NCI-H446 (cell line): ENCODE measurements at regions not wholly inside any gene's neighbourhood (a gene's known extent, or its start where the extent isn't known, plus 50 kb on each side); places are given as distances from the start of the nearest gene placed in this dataset.

Source experiments
- DNase-seq, 2 experiments: peaks; one replicate each; lab custom pipeline; 2025; lab: John Stamatoyannopoulos, UW

DNA sequence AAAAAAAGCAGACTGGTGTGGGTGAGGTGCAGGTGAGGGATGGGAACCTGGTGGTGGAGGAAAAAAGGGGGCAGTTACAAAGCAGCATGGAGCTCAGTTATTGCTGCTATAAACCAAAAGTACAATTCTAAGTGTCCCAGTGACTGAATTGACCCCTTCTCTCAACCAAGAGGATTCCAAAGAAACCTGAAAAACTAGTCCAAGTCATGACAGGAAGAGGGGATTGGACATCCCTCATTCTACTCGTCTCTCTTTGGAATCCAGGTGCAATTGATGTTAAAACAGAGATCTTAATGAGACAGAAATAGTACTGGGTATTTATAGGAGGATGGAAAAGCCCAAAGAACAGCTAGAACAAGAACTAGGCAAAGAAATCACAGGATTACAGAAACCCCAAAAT, 322.3 kb upstream of the IGFBP3 start:
- no peak for DNase-seq

DNA sequence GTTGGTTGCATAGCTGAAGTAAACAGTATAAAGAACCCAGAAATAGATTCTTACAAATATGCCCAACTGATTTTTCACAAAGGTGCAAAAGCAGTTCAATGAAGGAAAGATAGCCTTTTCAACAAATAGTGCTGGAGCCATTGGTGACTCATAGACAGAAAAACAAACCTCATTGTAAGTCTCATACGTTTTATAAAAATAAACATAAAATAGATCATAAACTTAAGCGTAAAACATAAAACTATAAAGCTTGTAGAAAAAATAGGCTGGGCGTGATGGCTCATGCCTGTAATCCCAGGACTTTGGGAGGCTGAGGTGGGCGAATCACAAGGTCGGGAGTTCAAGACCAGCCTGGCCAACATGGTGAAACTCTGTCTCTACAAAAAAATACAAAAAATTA, 318.8 kb upstream of the IGFBP3 start:
- no peak for DNase-seq

DNA sequence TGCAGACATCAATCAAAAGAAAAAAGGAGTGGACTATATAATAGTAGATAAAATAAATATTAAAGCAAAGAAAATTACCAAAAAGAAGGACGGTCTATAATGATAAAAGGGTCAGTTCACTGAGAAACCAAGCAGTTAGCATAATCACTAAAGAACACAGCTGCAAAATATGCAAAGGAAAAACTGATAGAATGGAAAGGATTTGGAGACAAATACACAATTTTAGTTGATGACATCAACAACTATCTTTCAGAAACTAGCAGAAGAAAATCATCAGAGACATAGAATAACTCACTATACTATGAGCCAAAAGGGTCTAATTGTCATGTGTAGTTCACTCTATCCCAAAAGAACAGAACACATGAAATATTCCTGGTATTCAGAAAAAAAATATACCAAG, 316.4 kb upstream of the IGFBP3 start:
- no peak for DNase-seq

DNA sequence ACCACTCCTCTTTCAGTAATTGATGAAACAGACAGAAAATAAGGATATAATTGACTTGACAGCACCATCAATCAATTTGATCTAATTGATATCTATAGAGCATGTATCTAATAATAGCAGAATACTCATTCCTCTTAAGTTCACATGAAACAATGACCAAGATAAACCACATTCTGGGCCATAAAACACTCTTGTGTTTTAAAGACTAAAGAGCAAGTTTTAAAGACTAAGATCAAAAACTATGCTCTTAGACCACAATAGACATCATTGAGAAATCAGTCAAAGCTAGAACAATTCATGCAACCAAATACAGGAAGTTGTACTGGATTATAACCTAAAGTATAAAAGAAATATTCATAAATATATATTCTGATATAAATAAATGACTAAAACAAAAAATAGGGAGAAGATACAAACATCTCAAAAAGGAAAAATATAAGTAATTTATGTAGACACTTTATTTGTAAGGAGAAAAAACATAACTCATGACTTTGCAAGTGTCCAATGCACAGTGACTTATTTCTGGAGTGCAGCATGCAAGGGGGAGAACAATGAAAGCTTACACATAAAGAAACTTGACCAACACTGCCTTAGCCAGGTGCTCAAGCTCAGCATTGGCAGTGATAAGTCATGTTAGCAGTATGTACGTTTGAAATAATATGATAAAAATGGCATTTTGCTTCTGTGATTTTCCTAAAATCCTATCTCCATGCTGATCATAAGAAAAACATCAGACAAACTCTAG, 312.7 kb upstream of the IGFBP3 start:
- DNase-seq: no peak

DNA sequence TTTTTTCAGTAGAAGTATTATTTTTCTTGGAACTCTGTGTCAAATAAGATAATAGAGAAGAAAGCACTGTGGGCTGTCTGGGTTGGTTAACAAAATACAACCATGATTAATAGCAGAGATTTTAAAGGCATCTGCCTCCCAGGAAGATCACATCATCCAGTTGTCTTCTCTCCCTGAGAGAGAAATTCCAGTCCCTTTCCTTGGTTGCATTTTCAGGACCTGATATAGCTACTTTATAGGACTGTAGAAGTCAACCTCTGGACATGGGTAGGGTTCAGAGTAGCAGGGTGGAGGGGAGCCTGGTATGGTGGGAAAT, 309.9 kb upstream of the IGFBP3 start:
- no peak for DNase-seq

DNA sequence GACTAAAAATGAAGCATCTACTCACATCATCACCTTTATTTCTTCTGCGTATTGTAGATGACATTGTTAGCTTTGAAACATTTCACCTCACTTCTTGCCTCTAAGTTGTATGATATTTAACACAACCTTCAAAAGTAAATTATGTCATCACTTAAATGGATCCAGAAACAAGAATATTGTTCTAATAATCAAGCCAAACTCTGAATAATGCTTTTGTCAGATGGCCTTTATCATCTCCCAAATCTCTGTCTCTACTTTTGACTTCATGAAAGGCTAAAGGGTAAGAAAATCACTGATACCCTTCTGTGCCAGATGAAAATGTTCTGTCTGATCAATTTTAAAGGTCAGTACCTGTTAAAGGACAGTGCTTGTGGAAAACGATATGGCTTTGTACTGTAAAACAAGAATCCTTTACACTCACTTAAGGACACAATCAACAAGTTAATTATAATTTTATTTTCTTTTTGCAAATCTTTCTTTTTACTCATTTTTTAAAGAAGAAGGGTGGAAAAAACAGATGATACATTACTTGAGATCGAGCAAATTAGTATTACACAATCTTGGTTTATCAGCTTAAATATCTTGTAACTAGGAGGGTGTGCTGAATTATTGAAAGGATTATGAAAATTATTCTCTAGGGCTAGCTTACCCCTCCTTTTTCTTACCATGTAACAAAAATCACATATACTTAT, 309.4 kb upstream of the IGFBP3 start:
- no peak for DNase-seq

DNA sequence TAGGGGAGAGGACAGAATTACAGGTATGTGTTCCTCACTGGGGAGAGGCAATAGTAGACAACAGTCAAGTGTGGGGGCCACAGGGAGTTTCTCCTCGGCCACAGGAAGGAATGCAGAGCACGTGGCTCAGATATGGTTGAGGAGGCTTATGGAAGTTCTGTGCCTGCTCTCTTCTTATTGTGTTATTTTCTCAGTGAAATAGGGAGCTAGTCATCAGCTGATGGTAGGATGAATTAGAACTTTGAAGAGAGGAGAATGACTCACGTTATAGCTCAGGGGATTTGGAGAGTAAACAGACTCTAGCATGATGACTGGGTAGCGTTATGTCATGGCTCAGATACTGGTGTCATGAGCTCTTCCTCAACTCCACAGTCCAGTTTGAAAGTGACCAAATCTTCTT, 308.3 kb upstream of the IGFBP3 start:
- DNase-seq: no peak

DNA sequence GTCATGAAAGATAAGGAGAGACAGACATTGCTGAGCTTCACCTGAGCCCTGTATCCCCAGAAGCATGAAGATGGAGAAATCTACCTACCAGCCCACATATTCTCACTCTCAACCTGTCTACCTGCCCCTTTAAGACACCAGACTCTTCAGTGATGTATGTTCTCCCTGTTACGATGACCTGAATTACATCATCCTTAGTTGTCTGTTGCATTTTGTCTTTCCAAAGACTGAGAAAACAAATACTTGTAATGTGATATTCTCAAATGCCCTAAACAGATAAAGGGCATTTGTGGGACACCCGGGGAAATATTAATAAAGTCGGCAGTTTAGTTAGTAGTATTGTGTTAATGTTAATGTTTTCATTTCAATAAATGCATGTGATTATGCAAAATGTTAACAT, 305.8 kb upstream of the IGFBP3 start:
- DNase-seq: no peak

DNA sequence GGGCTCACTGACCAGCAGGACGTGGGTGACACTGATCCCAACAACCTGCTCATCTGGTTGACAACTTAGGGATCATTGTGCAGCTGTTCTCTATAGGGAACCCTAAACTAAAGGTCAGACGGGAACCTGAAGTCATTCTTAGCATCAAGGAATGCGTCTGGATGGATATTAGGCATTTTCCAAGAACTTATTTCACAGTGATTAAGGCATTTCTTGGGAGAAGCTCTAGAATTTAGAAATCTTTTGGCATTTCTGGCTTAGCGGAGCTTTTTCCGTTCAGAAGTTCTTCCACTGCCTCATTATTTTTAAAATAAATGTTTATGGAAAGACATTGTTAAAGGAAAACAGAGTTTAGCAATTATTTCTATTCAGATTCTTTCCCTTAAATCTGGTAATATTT, 303.3 kb upstream of the IGFBP3 start:
- DNase-seq: no peak

DNA sequence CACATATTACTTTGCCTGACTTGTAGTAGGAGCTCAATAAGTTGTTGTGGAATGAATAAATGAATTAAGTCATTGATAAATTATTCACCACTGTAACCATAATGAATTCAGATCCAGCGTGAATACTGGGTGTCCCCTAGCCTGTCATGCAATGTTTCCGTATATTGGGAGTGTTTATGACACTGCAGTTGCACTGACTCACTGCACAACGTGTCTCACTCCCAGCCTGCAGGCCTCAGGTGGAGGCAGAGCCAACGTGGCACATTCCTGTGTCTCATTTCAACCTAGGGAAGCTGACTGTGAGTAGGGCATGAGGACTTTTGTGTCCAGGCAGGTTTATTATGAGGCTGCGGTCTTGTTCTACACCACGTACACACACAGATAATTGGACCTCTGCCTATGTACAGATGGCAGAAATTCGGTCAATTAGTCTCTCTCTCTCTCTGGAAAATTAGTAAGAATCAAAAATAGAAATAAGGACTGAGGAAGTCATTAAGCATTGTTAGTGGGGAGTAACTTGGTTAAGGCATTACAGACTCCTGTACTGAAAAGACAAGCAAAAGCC, 299.1 kb upstream of the IGFBP3 start:
- DNase-seq: no peak

DNA sequence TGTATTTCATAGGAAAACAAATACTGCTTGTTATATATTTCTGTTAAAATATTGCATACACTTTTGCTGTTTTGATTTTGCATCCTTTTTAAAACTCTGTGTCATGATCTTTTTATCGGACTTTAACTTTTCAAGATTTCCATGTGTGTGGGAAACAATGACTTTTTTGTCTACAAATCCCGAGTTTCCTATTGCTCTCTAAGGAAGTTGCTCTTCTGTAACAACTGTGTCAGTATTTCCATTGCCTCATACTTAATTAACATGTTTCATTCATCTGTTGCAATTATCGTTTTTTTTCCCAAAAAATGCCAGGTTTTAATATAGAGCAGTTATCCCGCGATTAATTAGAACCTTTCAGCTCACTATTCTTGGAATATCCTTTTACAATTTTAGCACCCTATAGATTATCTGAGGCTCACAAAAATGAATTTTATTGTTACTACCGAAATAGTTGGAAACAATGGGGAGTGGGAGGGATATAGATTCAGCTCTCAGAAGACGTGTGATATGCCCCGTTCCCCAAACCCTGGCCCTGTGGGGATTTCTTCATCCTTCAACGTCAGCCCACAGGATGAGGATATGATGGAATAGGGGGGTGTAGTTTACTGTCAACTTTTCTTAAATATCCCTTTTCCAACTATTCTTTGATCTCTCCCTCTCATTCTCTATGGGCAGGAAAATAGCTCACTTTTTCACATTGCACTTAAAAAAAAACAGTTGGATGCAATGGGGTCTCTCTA, 297.6 kb upstream of the IGFBP3 start:
- DNase-seq: no peak

DNA sequence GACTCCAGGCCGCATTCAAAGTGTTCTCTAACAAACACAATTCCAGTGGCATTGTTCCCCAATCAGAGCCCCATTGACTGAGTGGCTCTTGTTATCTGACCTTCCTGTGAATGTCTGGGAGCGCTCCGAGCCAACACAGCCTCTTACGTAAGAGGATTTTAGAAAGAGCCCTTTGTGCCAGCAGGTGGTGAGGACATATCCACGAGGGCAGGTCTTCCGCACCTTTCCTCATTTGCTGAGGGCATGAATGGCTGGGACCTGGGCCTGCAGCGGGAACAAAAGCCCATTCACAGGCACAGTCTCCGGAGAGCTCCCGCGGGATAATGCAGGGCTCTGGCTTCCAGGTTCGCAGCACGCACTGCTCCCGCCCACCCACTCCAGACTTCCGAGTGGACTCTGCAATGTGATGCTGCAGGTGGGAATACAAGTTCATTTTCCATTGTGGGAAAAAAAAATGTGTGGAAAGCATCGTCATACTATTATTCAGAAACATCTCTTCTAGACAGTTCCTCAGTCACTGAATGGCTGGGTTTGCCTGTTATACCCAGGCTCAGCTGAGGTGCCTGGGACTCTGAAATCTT, 295.0 kb upstream of the IGFBP3 start:
- DNase-seq: no peak

DNA sequence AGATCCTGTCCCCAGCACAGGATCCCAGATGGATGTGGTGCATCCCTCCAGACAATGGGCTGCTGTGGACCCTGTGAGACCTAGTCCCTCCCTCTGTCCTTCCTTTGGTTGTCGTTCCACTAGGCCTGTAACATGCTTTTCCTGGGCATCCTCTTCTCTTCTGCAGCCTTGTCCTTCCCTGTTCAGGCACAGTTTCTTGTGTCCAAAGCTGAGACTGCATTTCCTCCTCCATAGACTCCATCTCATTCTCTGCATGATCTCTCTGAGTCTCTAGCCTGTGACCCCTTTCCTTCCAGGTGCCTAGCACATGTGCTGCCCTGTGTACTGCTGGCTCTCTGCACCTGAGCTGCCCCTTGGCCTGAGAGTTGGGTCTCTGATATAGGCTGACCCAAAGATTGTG, 293.5 kb upstream of the IGFBP3 start:
- no peak for DNase-seq

DNA sequence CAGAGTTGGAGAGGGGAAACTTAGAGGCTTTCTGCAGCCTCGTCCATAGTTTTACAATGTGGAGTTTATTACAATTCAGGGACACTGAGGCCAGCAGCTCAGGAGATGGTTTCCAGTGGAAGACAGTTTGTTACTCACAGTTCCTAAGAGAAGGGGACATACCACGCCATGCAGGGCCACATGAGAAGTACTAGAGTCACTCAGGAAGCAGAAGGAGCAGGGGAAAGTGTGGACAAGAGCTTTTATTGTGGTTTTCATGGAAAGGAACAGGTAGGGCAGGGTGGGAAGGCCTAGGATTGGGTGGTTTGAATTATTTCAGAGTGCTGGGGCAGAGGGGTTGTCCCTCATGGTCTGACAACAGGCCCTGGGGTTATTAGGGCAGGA, 292.1 kb upstream of the IGFBP3 start:
- no peak for DNase-seq

DNA sequence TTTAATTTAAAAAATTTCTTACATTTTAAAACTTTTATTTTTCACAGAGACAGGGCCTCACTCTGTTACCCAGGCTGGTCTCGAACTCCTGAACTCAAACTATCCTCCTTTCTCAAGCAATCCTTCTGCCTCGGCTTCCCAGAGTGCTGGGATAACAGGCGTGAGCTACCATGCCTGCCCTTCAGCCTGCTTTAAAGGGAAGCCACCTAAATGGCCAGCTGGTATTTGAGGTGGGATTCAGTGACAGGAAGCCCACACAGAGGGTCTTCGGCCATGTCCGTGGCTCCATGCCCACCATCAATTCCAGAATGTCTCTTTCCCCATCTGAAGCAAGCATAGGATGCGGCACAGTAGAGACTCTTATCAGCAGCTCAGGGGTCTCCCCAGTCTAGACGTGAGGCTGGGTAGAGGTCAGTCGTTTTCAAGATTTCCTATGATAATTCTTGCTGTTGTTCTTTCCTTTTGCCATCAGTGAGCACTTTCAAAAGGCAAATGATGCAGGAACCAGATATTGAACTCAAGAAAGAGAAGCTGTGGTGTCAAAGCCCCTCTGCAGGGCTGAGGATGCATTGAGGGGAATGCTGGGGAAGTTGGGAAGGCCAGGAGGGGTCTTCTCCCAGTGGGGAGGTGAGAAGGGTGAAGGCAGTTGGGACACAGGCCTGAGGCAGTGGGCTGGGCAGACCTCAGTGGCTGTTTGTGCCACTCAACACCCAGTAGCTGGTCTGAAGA, 291.5 kb upstream of the IGFBP3 start:
- DNase-seq: no peak

DNA sequence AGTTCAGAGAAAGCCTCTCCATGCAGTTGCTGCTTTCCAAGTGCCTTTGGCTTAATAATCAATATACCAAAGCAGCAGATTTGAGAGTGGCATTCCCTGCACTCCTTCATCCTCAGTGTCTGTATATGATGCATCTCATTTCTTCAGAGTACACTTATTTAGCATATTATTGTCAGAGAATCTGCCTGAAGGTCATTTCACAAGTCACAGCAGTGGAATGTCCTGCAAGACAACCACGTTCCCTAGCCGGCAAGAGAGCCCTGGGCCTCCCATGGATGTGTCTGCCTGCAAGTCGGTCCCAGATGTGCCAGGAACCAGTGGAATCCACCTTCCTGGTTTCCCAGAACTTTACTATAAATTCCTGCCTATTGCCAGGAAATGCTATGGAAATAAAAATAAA, 289.4 kb upstream of the IGFBP3 start:
- no peak for DNase-seq

DNA sequence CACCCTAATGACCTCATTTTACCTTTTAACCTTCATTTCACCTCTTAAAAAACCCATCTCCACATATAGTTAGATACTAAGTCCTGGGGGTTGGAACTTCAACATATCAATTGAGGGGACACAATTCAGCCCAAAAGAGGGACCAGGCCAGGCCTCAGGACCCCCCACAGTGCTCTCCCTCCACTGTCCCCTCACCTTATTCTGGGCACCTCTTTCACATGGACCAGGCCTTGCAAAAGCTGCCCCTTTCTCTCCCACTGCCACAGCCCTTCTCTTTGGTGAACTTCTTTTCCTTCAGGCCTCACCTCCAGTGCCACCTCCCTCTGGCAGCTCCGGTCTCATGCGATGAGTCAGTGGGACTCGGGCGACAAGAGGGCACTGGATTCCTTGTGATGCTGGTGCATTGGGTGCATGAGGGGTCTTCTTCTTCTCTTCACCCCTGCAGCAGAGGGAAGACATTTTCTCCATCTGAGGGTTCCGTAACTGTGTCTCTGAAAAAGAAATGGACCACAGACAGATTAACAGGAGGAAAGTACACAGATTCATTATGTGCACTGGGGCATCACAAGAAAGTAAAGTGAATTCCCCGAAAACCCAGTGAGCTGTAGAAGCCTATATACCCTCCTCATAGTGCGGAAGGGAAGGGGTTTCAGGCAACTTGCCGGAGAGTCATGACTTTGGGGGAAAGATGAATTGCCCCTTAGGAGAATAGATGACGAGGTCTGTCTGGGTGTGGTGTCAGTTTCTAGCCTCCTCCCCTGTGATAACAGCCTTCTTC, 288.7 kb upstream of the IGFBP3 start:
- DNase-seq: no peak

DNA sequence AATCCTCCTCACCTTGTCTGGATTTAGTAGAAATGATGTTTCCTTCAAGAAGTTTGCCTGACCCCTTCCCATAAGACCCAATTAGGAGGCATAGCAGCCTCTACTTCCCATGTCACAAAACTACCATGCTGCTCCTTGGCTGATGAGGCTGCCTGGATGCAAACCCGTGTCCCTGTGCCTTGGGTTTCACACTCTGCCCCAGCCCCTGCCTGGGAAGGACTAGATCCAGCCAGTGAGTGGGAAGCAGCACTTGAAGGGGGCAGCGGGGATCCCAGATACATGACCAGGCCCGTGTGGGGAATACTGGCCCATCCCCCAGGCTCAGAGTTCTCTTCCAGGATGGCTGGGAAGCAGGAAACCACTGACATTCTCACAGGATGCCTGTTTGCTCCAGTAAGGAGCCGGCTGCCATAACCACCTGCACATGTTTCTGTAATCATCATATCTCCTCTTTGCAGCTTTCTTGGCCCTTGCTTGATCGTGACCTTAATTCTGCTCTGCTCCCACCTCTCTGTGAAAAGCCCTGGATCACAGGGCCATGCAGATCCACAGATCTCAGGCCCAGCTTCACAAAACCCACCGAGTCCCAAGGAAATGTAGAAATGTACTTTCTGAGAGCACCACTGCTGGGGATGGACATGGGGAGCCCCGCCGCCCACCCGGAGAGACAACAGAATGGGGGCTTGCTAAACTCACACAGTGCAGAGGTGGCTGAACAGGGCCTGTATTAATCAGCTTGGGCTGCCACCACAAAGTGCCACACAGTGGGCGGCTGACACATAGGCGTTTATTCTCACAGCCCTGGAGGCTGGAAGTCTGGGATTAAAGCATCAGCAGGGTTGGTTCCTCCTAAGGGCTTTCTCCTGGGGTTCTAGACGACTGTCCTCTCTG, 287.8 kb upstream of the IGFBP3 start:
- no peak for DNase-seq

DNA sequence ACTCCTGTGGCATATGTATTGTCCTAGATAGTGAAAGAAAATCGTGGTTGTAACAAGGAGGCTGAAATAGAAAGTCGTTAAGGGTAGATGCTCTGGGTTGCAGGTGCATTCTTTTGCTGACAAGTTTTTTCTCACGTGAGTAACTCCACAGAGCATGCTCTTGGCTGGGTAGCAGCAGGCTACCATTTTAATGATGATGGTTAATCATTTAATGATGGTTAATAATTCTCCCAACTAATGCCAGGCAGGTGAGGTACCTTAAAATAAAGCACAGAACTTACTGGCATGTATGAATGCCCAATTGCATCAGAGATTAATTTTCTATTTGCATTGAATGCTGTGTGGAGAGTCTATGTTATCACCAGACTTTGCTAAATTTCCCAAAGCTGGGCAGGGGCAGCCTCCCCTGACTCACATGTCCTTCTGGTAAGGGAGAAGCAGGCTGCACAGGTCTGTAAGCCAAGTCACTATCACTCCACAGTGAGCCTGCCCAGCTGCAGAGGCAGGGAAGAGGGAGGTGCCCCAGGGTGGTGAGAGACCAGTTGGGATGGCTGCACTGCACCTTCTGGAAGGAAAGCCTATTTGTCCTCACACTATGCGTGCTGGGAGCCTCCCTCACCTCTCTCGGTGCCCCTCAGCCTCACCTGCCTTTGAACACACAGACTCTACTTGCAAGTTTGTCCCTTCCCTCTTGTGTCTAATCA, 287.0 kb upstream of the IGFBP3 start:
- no peak for DNase-seq
